K562 (cell line): ENCODE measurements at regions not wholly inside any gene's neighbourhood (a gene's known extent, or its start where the extent isn't known, plus 50 kb on each side); places are given as distances from the start of the nearest gene placed in this dataset.

Experiments used
- RFX5 ChIP-seq: IDR thresholded peaks from 2 replicates; pipeline ENCODE4 v1.6.1; 2011; ENCODE audit warnings: low read depth, mild to moderate bottlenecking, improper control_type of control experiment, low read length
- TF ChIP-seq, protein P1 (sequence below): IDR thresholded peaks from 2 replicates; pipeline ENCODE4 v1.6.1; 2012; ENCODE audit warnings: low read depth, low read length, improper control_type of control experiment, borderline replicate concordance

DNA sequence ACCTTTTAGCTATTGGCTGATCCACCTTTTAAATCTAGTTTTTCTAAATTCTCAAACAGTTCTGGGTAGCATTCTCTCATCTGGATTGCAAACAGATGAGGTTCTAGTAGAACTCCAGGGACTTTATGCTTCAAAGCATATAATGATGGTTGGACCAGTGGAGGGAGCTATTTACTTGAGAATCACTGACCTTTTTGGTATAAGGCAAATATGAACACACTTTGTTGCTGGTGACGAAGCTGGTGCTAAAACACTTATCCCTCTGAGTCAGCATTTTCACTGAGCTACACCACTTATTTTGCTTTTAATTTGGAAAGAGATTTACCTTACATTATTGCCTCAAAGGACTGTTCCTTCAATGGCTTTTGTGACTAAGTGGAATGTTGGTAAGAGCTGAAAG, 58.6 kb upstream of the SLITRK3 start (continued):
- TF ChIP-seq, protein P1, sequence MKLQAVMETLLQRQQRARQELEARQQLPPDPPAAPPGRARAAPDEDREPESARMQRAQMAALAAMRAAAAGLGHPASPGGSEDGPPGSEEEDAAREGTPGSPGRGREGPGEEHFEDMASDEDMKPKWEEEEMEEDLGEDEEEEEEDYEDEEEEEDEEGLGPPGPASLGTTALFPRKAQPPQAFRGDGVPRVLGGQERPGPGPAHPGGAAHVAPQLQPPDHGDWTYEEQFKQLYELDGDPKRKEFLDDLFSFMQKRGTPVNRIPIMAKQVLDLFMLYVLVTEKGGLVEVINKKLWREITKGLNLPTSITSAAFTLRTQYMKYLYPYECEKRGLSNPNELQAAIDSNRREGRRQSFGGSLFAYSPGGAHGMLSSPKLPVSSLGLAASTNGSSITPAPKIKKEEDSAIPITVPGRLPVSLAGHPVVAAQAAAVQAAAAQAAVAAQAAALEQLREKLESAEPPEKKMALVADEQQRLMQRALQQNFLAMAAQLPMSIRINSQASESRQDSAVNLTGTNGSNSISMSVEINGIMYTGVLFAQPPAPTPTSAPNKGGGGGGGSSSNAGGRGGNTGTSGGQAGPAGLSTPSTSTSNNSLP = no peak
- TF ChIP-seq RFX5 = no peak
